AG20443 (cell line): ENCODE measurements at regions not wholly inside any gene's neighbourhood (a gene's known extent, or its start where the extent isn't known, plus 50 kb on each side); places are given as distances from the start of the nearest gene placed in this dataset.

Experiments used
- DNase-seq: peaks from one replicate; pipeline ENCODE4 v3.0.0; 2012; ENCODE audit warnings: low spot score, mixed read lengths

DNA sequence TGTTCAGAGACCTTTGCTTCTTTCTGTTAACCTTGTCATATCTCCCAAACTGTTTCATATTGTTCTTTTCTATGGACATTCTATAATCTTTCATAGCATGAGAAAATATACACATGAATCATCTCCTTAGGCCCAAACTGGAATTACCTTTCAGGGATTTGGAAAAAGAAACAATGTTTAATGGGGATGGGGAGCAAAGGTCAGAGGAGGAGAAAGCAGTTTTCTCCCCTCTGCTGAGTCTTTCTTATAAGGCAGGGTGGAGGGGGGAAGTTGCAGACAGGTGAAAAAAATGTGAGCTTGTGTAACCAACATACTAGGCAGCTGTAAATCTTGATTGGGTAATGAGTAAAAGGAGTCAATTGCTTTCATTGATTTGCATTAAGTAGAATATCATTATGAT is 164.1 kb downstream of the BRINP2 start:
- no peak for DNase-seq

DNA sequence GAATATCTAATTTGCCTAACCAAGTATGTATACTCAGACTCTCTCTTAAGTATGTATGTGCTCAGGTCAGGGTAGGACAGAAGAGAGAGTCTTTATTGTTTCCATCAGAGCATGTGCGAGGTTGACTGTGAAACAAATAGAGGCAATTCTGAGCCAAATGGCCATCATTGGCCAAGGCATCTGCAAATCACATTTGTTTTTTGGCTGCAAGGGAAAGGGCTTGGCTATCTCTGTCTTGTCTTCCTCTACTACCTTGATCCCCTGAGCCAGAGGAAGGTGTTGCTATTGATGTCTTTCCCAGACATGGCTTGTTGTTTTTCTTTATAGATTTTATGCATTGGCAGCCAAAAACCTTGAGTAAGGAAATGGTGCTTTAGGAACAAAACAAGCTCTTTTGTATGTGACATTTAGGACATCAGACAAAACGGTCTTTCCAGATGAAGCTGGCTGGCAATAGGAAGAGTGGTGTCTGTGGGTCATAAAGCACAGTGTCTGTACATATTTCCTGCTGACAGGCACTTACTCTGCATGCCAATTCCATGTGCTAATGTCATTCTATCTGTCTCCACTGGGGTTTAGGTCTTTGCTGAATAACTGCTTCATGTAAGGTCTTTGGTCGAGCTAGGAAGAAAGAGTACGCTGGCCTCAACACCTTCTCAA is 163.3 kb downstream of the BRINP2 start:
- DNase-seq, result no peak
